NCI-H446 treated with DMSO at 0.1 percent for 48 hours (cell line): ENCODE measurements at regions not wholly inside any gene's neighbourhood (a gene's known extent, or its start where the extent isn't known, plus 50 kb on each side); places are given as distances from the start of the nearest gene placed in this dataset.
"Not testable (repeated sequence)": the region's sequence is repeated elsewhere in the genome, so short reads cannot be mapped to it uniquely, and the experiment has no call there.

Source experiments
- DNase-seq: peaks from one replicate; lab custom pipeline; 2025; lab: John Stamatoyannopoulos, UW

DNA sequence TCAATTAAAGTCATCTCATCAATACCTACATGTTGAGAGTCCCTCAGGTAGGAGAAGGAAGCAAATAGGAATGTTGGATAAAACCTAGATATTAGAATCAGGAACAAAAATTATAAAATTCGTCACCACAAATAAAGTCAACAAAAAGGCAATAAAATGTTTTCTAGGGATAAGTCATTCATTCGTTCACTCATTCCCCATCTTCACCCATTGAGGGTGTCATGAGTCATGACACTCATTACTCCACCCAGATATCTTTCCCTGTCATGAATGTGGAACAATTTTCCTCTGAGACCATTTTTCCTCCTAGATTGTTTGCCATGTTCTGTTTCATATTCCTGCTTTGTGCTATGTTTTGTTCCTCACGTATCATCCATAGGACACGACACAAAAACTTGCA, 50.9 kb upstream of the OLIG3 start:
- DNase-seq, result no peak

DNA sequence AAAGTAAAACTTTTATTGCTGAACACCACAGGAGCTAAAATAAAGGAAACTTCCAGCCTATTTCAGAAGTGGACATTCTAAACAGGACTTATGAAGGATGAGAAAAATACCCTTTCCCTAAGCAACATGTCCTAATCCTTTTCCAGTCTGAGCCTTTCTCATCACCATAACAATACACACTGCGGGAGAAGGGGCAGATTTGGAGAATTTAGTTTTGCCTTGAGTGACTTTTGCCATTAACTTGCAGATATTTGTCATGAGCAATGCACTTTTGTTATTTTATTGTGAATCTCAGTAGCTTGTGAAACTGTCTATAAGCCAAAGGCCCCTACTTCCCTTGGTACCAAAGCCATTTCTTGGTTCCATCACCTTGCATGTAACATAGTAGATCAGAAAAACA, 53.0 kb upstream of the OLIG3 start:
- no peak for DNase-seq

DNA sequence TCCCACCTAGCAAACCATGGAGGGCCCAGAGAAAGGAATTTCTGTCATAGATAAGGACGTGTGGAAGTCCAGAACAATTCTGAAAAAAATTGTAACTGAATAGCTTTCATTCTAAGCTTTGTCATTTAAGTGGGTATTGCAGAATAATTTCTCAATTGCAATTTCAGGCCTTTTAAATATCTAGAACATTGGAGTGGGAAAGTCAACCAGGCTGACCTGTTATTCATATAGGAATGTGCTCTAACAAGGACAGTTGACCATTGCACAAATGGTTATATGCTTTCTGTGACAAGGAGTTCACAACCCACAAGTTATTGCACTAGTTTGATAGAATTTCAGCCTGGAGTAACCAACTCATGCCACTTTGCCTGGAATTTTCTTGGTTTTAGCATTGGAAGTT, 53.4 kb upstream of the OLIG3 start:
- no peak for DNase-seq

DNA sequence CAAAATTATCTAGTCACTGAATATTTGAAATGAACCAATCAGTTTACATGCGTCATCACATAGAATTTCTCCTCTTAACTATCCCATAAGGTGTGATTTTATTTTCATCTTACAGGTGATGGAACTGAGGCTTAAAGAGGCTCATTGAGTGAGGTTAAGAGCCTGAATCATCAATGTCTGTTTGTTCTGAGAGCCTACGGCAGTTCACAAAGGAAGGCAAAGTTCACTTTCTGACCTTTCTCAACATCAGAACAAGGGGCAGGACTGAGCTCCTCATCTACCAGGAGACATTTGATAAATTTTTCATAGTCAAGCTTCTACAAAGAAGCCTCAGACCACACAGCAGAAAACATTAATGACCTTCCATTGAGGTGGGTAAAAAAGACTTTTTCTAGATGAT, 54.9 kb upstream of the OLIG3 start:
- no peak for DNase-seq

DNA sequence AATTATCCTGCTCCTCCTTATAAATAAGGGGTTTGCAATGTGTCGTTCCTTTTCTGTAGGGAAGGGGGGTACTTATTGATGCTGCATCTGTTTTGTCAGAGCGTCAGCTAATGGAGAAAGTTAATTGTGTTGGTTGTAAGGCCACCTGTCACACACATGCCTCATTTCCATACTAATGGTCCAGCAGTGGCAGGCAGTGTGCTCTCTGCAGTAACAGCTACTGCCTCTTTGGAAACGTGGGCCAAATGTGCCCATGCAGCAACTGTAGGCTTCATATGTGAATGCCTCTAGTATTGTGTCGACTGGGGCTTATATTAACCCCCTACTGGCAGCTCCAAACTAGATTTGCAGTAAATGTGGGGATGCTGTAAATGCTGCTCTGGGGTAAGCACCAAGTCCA, 56.3 kb upstream of the OLIG3 start:
- DNase-seq, result no peak

DNA sequence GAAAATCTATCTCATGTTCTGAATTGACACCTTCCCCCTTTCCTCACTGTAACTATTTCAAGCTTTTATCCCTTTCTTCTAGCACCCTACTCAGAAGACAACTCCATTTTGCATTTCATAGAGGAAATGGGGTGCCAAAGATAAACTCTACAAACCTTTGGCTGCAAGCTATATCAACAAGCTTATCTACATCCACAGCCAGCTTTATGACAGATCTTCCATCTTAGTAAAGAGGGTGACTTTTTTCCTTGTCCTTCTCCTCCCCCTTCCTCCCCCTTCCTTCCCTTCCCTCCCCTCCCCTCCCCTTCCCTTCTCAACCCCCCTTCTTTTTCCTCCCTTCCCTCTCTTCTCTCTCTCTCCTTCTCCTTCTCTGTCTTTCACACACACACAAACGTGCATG, 58.0 kb upstream of the OLIG3 start:
- DNase-seq, result no peak

DNA sequence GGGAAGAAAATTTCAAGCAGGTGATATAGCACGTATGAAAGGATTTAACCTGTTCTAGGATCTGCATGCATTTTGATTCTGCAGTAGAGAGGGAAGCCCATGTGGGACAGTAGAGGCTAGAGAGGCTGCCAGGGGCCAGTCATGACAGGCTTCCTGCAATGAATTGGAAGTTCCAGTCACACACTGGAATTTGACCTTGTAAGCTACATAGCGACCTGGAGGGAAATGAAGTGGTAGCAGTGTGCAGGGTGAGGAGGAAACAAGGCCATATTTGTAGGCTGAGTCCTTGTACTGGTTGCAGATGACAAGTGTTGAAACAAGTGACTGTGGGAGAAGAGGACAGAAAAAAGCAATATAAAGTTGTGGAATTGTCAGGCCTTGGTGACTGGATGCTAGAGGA, 58.6 kb upstream of the OLIG3 start:
- DNase-seq, result no peak

DNA sequence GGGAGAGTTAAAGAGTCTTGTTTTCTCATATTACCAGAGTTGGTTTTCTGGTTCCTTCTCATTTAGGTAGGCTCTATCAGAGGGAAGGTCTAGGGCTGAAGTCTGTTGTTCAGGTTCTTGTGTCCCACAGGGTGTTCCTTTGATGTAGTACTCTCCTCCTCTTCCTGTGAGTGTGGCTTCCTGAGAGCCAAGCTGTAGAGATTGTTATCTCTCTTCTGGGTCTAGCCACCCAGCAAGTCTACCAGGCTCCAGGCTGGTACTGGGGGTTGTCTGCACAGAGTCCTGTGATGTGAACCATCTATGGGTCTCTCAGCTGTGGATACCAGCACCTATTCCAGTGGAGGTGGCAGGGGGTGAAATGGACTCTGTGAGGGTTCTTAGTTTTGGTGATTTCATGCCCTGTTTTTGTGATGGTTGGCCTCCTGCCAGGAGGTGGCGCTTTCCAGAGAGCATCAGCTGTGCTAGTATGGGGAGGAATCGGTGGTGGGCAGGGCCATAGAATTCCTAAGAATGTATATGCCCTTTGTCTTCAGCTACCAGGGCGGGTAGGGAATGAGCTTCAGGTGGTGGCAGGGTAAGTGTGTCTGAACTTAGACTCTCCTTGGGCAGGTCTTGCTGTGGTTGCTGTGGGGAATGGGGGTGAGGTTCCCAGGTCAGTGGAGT, 65.5 kb upstream of the OLIG3 start:
- DNase-seq, result not testable (repeated sequence)

DNA sequence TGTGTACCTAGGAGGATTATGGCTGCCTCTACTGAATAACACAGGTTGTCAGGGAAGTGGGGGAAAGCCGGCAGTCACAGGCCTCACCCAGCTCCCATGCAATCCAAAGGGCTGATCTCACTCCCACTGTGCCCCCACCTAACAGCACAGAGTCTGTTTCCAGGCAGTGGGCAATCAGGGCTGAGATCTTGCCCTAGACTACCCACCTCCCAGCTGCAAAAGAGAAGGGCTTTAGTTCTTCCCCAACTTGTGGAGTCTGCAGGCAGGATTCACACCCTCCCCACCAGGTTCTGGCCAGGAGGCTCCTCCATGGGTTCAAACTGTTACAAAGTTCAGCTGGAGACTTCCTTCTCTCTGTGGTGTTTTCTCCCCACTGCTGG, 66.0 kb upstream of the OLIG3 start:
- DNase-seq, result no peak

DNA sequence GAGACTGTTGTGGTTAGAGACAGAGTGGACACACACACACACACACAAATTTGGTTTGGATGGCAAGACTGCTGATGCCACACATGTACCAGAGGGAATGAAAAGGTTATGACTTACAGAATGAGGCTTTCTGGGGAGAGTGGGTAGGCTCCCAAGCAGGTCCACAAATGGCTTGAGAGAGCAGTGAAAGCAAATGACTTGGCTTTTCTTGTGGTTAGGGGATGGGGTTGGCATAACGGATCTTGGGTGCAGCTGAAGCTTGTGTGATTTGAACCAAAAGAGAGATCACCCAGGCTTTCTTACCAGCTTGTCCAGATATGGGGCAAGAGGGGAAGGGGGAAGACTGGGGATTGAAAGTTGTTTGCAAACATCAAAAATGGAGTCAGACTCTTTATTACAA, 73.9 kb upstream of the OLIG3 start:
- no peak for DNase-seq

DNA sequence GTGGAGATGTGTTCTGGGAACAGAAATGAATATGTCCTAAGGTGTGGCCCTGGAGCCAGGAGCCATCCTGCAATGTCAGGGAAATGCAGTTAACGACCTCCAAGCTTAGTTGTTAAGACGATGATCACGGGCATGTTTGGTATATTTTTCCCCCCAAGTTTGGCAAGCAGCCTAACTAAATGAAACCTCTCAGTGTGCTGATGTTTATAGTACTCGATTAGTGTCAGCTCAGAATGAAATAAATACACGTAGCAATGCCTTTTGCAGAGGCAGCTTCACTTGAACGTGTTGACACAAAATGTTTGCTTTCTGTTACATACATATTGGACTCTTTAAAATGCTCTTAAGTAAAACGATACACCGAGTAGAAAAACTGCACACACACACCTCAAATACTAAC, 76.2 kb upstream of the OLIG3 start:
- DNase-seq, result no peak

DNA sequence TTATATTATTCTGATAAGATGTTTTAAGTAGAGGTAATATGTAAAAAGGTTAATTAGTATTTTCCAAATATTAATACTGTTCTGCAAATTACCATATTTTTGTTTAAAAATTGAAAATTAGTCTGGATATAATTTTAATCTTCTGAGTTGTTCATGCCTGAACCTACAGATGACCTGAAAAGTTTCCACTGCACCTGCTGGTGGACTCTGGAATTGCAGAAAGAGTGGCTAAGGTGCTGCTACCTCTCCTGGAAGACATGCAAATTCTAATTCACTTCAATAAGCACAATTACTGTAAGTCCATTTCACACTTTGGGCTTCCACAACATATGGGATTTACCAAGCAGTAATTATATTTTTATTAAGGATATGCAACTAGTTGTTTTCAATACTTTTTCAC, 77.7 kb upstream of the OLIG3 start:
- no peak for DNase-seq

DNA sequence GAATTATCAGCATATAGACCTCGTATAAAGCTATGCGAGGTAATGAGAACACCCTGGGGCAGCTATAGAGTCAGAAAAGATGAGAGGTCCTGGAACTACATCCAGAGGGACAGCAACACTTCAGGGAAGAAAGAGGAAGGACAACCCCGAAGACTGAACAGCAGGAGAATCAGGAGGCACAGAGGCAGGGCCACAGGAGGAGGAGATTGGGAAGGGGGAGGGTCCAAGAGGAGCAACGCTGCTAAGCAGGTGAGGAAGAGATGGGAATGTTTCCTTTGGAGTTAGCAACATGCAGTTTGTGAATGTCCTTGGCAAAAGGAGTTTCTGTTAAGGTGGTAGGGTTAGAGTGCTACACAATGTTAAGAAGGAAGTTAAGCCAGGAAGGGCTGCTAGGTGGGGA, 79.5 kb upstream of the OLIG3 start:
- DNase-seq, result no peak

DNA sequence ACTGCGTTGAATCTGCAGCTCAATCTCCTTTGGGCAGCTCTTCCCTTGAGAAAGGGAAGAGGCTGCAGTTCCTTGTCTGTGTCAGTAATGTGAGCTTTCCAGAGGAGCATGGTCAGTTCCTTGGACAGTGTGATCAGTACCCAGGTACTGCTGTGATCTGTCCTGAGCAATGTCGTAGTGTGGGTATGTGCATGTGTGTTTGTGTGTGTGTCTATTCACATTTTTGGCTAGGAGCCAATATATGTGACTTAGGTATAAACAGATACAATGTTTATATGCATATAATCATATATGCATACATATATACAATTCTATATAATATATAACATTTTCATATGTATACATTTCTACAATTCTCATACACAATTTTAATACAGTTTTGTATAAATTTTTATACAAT, 85.4 kb upstream of the OLIG3 start:
- DNase-seq, result no peak

DNA sequence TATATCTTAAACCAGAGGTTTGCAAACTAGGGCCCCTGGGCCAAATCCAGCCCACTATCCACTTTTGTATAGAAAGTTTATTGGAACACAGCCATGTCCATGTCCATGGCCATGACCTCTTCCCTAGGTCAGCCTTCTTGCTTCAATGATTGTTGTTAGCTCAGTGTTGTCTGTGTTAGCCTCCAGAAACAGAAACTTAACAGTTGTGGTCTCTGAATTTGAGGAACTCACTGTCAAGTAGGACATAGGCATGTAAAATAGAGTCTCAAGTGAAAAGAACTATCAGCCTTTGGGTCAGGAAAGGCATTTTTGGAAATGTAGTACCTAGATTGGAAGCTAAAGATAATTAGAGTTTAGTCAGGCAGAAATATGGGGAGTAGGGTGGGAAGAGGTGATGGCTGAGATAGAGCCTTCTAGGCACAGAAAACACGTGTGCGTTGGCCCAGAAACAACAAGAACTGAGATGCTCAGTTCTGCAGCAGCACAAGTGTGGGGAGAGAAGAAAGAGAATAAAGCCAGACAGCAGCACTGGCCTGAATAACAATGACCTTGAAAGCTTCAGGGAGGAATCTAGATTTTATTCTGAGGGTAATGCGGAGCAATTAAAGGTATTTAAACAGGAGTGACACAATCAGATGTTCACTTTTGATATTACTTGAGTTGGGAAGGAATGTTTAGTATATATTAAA, 87.0 kb upstream of the OLIG3 start:
- DNase-seq, result no peak

DNA sequence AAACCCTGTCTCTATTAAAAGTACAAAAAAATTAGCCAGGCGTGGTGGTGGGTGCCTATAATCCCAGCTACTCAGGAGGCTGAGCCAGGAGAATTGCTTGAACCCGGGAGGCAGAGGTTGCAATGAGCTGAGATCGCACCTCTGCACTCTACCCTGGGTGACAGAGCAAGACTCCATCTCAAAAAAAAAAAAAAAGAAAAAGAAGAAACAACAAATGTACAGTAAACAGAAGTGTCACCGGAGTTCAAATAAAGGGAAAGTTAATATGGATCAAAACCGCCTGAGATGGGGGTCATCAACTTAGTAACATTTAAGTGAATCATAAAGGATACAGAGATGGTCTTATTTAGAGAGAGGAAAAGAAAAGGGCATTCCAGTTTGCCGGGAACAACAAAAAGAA, 89.3 kb upstream of the OLIG3 start:
- DNase-seq, result not testable (repeated sequence)

DNA sequence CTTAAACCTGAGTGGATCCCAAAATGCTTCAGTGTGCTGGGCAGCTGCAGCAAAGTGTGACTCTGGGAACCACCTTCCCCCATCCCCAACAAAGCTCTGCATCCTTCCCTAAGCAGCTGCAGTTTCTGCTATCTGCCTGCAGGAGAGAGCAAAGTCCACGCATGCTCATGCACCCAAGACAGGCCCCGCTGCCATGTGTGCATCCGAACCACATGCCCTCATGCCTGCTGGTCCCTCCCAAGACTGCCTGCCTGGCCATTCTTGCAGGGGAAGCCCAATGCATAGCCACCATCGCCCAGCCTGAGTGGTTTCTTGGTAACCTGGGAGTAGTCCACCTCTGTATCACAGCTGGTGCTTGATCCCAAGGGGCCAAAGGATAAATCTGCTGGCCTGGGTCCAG, 94.3 kb upstream of the OLIG3 start:
- DNase-seq, result no peak

DNA sequence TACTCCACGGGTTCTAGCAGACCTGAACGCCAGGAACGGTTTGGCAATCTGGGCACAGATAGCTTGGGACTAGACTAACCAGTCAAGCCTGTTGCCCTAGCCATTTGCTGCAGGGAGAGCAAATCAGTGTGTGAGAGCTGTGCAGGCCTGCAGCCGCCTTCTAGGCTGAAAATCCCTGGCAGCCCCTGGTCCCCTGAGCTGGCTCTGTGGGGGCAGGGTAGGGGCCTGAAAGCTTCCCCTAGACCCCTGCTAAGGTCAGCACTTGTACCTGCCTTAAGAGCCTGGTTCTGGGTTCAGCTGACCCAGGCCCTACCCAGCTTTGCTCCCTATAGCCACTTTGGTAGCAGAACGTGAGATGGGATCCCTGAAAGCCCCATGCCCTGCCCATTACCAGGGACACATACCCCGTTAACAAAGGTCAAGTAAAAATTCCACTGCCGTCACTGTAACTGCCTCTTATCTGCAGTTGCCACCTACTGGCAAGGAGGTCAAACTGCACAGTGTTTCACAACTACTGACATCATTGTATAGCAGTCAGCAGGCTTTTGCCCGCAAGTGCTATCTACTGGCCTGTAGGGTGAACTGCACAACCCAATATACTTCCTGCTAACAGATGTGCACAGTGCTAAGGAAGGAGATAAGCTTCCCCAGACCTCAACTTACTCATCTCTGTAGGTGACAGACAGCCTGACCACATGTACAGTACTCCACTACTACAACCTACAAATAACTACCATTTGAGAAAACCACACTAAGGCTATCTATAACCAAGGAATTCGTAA, 95.1 kb upstream of the OLIG3 start:
- DNase-seq, result no peak

DNA sequence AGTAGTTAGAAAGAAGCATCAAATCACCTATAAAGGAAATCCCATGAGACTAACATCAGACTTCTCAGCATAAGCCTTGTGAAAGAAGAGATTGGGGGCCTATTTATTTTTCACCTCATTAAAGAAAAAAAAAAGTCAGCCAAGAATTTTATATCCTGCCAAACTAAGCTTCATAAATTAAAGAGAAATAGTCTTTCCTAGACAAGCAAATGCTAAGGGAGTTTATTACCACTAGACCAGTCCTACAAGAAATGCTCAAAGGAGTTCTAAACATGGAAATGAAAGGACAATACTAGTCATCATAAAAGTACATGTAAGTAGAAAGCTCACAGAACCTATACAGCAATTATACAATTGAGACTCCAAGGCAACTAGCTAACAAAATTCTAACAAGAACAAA, 96.5 kb upstream of the OLIG3 start:
- no peak for DNase-seq

DNA sequence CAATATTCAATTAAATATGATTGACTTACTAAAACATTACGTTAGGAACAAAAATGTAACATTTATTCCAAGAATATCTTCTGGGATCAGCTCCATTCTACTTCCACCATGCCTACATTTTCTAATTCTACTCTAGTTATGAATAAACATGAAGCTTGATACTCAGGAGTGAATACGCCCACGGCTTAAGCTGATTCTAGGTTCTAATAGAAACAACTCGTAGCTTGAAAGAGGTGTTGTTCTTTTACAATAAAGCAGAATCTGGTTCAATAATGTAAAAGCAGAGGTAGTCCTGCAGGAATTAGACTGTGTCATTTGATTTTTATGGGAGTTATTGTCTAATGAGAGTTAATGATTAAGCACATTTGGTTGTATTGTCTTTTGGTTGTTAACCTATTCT, 107.3 kb upstream of the OLIG3 start:
- DNase-seq, result no peak

DNA sequence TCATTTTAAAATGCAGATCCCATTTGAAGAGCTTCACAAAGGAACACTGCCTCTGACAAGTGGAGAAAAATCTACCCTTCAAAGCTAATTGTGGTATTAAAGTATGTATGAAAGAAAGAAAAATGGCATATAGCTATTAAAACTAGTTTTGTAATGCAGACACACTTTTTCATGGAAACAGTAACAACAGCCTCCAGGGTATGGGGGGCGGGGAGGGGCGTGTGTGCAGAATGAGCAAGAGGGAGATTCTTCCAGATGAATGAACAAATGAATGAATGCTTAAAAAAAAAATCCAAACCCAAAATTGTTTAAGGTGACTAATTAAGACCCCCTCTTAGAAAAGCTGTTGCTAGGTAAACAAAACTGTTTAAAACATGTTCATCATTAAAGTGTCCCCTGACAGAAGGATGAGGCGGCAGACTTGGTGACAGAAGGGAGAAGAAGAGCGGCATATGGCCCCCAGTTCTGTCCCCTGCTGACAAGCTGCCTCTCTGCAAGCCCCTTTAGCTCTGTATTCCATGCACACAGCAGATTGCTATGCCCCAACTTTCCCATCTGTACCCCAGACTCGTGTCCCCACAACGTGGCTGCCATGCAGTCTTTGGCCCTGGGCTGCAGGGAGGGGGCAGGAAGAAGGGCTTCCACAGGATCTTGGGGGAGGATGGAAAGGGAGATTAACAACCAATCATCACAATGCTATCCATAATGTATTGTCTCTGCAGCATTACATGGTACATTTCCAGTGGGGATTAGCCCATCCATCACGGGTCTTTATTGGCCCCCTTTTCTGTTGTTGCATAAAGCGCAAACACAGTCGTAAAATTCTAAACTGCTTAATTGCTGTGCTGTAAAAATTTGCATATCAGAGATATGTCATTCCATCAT, 108.4 kb upstream of the OLIG3 start:
- no peak for DNase-seq

DNA sequence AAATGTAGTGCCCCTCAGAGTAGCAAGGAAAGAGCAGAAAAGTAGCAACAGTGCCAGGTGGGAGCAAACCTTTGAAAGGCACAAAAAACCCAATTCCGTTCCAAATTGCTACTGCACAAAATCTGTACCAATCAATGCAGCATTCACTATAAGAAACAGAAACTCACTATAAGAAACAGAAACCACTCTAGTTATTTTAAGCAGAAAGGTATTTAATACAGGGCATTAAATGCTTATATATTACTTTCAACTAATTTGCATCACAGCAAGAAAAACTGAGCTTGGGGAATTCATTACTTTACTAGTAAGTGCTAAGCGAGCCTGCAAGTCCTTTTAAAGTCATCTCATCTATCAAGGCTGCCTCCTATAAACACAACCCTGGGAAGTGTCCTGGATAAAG, 116.5 kb upstream of the OLIG3 start:
- DNase-seq, result no peak
